K562 (cell line): ENCODE measurements at regions not wholly inside any gene's neighbourhood (a gene's known extent, or its start where the extent isn't known, plus 50 kb on each side); places are given as distances from the start of the nearest gene placed in this dataset.

Experiments used
- CREBBP ChIP-seq: IDR thresholded peaks from one replicate; pipeline ENCODE4 v1.6.1; 2012; ENCODE audit warnings: low read depth, mild to moderate bottlenecking, control low read depth, inconsistent platforms, low read length
- EHMT2 ChIP-seq: fragments of 450-650 bp; IDR thresholded peaks from 2 replicates; pipeline ENCODE4 v1.6.1; 2018; ENCODE audit warnings: antibody characterized with exemption
- ETV5 ChIP-seq: sonication (generic); formaldehyde crosslinking; IDR thresholded peaks from 2 replicates; pipeline ENCODE4 v1.4.0; 2020; ENCODE audit warnings: low read depth, mild to moderate bottlenecking, missing genetic modification reagents
- EZH2 ChIP-seq: IDR thresholded peaks from 2 replicates; pipeline ENCODE4 v1.6.1; 2012; ENCODE audit warnings: low read depth, mild to moderate bottlenecking, inconsistent platforms, low read length, borderline replicate concordance
- HINFP ChIP-seq: fragments of 450-650 bp; conservative IDR thresholded peaks from 2 replicates; pipeline ENCODE4 v1.6.1; 2016; ENCODE audit warnings: missing genetic modification characterization, low read depth, mild to moderate bottlenecking, control low read depth, missing compliant biosample characterization
- KHSRP ChIP-seq: fragments of 450-650 bp; IDR thresholded peaks from 2 replicates; pipeline ENCODE4 v1.6.1; 2017
- MIER1 ChIP-seq: fragments of 450-650 bp; IDR thresholded peaks from 2 replicates; pipeline ENCODE4 v1.6.1; 2016; ENCODE audit warnings: antibody characterized with exemption, mild to moderate bottlenecking, low read depth
- NCOA2 ChIP-seq, 2 experiments: fragments of 450-650 bp; IDR thresholded peaks; 2 replicates each; pipeline ENCODE4 v1.6.1; 2018; ENCODE audit warnings: mild to moderate bottlenecking in 2 of 2, moderate library complexity in 1 of 2; ENCODE audit not compliant: partially characterized antibody in 2 of 2
- NFATC3 ChIP-seq: fragments of 450-650 bp; IDR thresholded peaks from 2 replicates; pipeline ENCODE4 v1.6.1; 2017; ENCODE audit warnings: mild to moderate bottlenecking
- POLR2H ChIP-seq: IDR thresholded peaks from 2 replicates; pipeline ENCODE4 v1.6.1; 2016; ENCODE audit warnings: missing genetic modification characterization, low read depth, mild to moderate bottlenecking, control low read depth, missing compliant biosample characterization, moderate library complexity
- RAD51 ChIP-seq: fragments of 450-650 bp; IDR thresholded peaks from 2 replicates; pipeline ENCODE4 v1.7.1; 2016; ENCODE audit warnings: low read depth, mild to moderate bottlenecking, borderline replicate concordance
- RBBP5 ChIP-seq: fragments of 200-600 bp; sonication (generic); IDR thresholded peaks from 2 replicates; pipeline ENCODE4 v1.6.1; 2012; ENCODE audit warnings: borderline replicate concordance, mild to moderate bottlenecking, low read length, control low read depth, inconsistent platforms; ENCODE audit not compliant: insufficient read depth, poor library complexity, severe bottlenecking
- SFPQ ChIP-seq: fragments of 200-400 bp; formaldehyde crosslinking; IDR thresholded peaks from 2 replicates; pipeline ENCODE4 v1.6.1; 2017; ENCODE audit warnings: mild to moderate bottlenecking, low read depth, low read length, moderate library complexity
- SLC30A9 ChIP-seq: fragments of 250-450 bp; sonication (Bioruptor Pico); IDR thresholded peaks from 2 replicates; pipeline ENCODE4 v1.8.0; 2022; ENCODE audit warnings: mild to moderate bottlenecking, moderate library complexity
- SMARCE1 ChIP-seq: fragments of 450-650 bp; IDR thresholded peaks from 2 replicates; pipeline ENCODE4 v1.7.1; 2016; ENCODE audit warnings: mild to moderate bottlenecking
- SOX6 ChIP-seq: fragments of 450-650 bp; IDR thresholded peaks from 2 replicates; pipeline ENCODE4 v1.6.1; 2014; ENCODE audit warnings: mild to moderate bottlenecking
- SP1 ChIP-seq: sonication (generic); formaldehyde crosslinking; IDR thresholded peaks from 2 replicates; pipeline ENCODE4 v1.8.1; 2022; ENCODE audit warnings: mild to moderate bottlenecking, missing genetic modification reagents
- TAL1 ChIP-seq: fragments of 450-650 bp; IDR thresholded peaks from 2 replicates; pipeline ENCODE4 v1.6.1; 2016; ENCODE audit warnings: mild to moderate bottlenecking
- ZNF24 ChIP-seq: fragments of 450-650 bp; IDR thresholded peaks from 2 replicates; pipeline ENCODE4 v1.6.1; 2016
- ZNF3 ChIP-seq: fragments of 250-450 bp; sonication (Bioruptor Pico); IDR thresholded peaks from 2 replicates; pipeline ENCODE4 v1.5.0; 2021; ENCODE audit warnings: mild to moderate bottlenecking, moderate library complexity
- TF ChIP-seq, protein P1 (sequence below), 2 experiments: IDR thresholded peaks; 2 replicates each; pipeline ENCODE4 v1.6.1; 2012; ENCODE audit warnings: improper control_type of control experiment in 2 of 2, low read depth in 2 of 2, low read length in 2 of 2, borderline replicate concordance in 1 of 2
- TF ChIP-seq, protein P2 (sequence below): sonication (generic); formaldehyde crosslinking; IDR thresholded peaks from 2 replicates; pipeline ENCODE4 v1.8.0; 2022; ENCODE audit warnings: missing genetic modification reagents, mild to moderate bottlenecking, borderline replicate concordance

DNA sequence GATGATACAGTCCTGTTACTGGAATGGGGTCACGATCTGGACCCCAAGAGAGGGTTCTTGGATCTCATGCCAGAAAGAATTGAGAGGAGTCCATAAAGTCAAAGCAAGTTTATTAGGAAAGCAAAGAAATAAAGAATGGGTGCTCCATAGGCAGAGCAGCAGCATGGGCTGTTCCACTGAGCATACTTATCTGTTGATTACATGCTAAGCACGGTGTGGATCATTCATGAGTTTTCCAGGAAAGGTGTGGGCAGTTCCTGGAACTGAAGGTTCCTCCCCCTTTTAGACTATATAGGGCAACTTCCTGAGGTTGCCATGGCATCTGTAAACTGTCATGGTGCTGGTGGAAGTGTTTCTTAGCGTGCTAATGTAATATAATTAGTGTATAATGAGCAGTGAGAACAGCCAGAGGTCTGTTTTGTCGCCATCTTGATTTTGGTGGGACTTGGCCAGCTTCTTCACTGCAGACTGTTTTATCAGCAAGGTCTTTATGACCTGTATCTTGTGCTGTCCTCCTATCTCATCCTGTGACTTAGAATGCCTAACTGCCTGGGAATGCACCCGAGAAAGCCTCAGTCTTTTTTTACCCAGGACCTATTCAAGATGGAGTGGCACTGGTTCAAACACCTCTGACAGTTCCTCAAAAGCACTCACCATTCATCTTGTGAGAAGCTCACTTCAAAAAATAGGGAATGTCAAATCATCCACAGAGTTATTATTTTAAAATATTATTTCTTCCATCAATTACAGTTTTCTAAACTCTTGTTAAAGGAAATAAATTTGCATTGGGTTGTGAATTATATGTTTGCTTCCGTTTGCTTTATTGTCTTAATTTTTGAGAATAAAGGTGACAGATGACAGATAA, 1358.8 kb upstream of the TMEM132C start (continued):
- TF ChIP-seq, protein P1, sequence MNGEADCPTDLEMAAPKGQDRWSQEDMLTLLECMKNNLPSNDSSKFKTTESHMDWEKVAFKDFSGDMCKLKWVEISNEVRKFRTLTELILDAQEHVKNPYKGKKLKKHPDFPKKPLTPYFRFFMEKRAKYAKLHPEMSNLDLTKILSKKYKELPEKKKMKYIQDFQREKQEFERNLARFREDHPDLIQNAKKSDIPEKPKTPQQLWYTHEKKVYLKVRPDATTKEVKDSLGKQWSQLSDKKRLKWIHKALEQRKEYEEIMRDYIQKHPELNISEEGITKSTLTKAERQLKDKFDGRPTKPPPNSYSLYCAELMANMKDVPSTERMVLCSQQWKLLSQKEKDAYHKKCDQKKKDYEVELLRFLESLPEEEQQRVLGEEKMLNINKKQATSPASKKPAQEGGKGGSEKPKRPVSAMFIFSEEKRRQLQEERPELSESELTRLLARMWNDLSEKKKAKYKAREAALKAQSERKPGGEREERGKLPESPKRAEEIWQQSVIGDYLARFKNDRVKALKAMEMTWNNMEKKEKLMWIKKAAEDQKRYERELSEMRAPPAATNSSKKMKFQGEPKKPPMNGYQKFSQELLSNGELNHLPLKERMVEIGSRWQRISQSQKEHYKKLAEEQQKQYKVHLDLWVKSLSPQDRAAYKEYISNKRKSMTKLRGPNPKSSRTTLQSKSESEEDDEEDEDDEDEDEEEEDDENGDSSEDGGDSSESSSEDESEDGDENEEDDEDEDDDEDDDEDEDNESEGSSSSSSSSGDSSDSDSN (IDR thresholded peaks at IDR 0.05; ENCODE audit: borderline replicate concordance in 1 of 2, low read depth in 2 of 2, low read length in 2 of 2): no peak
- TF ChIP-seq, protein P2, sequence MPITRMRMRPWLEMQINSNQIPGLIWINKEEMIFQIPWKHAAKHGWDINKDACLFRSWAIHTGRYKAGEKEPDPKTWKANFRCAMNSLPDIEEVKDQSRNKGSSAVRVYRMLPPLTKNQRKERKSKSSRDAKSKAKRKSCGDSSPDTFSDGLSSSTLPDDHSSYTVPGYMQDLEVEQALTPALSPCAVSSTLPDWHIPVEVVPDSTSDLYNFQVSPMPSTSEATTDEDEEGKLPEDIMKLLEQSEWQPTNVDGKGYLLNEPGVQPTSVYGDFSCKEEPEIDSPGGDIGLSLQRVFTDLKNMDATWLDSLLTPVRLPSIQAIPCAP (CRISPR knock-in tag): no peak
- TF ChIP-seq ETV5 (CRISPR knock-in tag) (0 out of 2 replicates have a peak, but pooled peaks have one; percentile 51), EHMT2 (peak; percentile 85), ZNF3 (peak; percentile 82), RBBP5 (peak; percentile 59), NCOA2 (IDR thresholded peaks at IDR 0.05; ENCODE audit: partially characterized antibody in 2 of 2) (no peak), RAD51 (no peak), MIER1 (no peak), NFATC3 (no peak), TAL1 (peak; percentile 82), POLR2H (peak; percentile 93), SMARCE1 (peak; percentile 80), KHSRP (no peak), ZNF24 (no peak), EZH2 (no peak), SOX6 (peak; percentile 81), HINFP (tag) (peak; percentile 95), SP1 (CRISPR knock-in tag) (peak; percentile 38; the same call in 1 of the 2 replicates), SFPQ (no peak), SLC30A9 (peak; percentile 80; the same call in 1 of the 2 replicates), CREBBP (no peak)
